H1 (cell line): ENCODE measurements at regions not wholly inside any gene's neighbourhood (a gene's known extent, or its start where the extent isn't known, plus 50 kb on each side); places are given as distances from the start of the nearest gene placed in this dataset.

Experiments
- CTCF ChIA-PET: fragments of 300-600 bp; sonication (Branson Sonifier 250); formaldehyde crosslinking; loops from one replicate; lab custom pipeline; 2021; ENCODE audit not compliant: partially characterized antibody; lab: Charles Lee
- POLR2A ChIA-PET: fragments of 300-600 bp; sonication (Branson Sonifier 250); formaldehyde crosslinking; loops from one replicate; lab custom pipeline; 2021; ENCODE audit warnings: inconsistent platforms; ENCODE audit not compliant: partially characterized antibody; lab: Charles Lee
- DNase-seq, 2 experiments: peaks; one replicate each; pipeline versions ENCODE4 v3.0.0 to v3.0.0-alpha.2; 2010 to 2022; ENCODE audit warnings: low spot score in 2 of 2, low read depth in 1 of 2, mixed read lengths in 1 of 2
- FAIRE-seq: peaks from 2 replicates; lab custom pipeline; 2011; peaks lifted over from hg19 to GRCh38; lab: Jason Lieb, UNC
- H2AFZ ChIP-seq: 2 replicates; pipeline ENCODE4 v1.8.1; 2012; ENCODE audit warnings: low read length, inconsistent platforms
- H2AK5ac ChIP-seq: 2 replicates; pipeline ENCODE4 v1.6.1; 2013; ENCODE audit warnings: low read depth, low read length
- H2BK120ac ChIP-seq: replicated peaks from 2 replicates; pipeline ENCODE3; 2013; ENCODE audit warnings: low read depth, low read length, inconsistent platforms
- H2BK12ac ChIP-seq: 2 replicates; pipeline ENCODE4 v1.6.1; 2013; ENCODE audit warnings: low read depth, low read length
- H2BK15ac ChIP-seq: 2 replicates; pipeline ENCODE4 v1.6.1; 2013; ENCODE audit warnings: low read length
- H2BK20ac ChIP-seq: 2 replicates; pipeline ENCODE4 v1.6.1; 2013; ENCODE audit warnings: low read length
- H2BK5ac ChIP-seq: 2 replicates; pipeline ENCODE4 v1.6.1; 2013; ENCODE audit warnings: low read depth, low read length
- H3K14ac ChIP-seq: 2 replicates; pipeline ENCODE4 v1.6.1; 2013; ENCODE audit warnings: inconsistent platforms; ENCODE audit not compliant: insufficient read length
- H3K18ac ChIP-seq: 2 replicates; pipeline ENCODE4 v1.6.1; 2013; ENCODE audit warnings: low read length; ENCODE audit errors: extremely low read depth
- H3K23ac ChIP-seq: 2 replicates; pipeline ENCODE4 v1.6.1; 2013; ENCODE audit warnings: inconsistent platforms; ENCODE audit not compliant: insufficient read length
- H3K23me2 ChIP-seq: 2 replicates; pipeline ENCODE4 v1.6.1; 2013; ENCODE audit warnings: low read depth, low read length
- H3K27ac ChIP-seq: 2 replicates; pipeline ENCODE4 v1.6.1; 2011; ENCODE audit warnings: low read depth, low read length, inconsistent platforms
- H3K27me3 ChIP-seq, 4 experiments: replicated peaks in 1 of 4; 1 replicate in 1 of 4; 2 replicates in 3 of 4; pipeline versions ENCODE4 v1.6.1 to v1.8.1; 2011 to 2013; ENCODE audit warnings: low read length in 3 of 4, mild to moderate bottlenecking in 3 of 4, inconsistent platforms in 2 of 4, mixed read lengths in 2 of 4, moderate library complexity in 1 of 4; ENCODE audit not compliant: control insufficient read depth in 3 of 4, insufficient read depth in 3 of 4; ENCODE audit errors: extremely low read depth in 1 of 4
- H3K36me3 ChIP-seq, 4 experiments: 2 replicates each; pipeline versions ENCODE4 v1.6.1 to v1.8.1; 2011 to 2013; ENCODE audit warnings: mild to moderate bottlenecking in 4 of 4, low read length in 3 of 4, moderate library complexity in 2 of 4, control low read depth in 1 of 4, inconsistent platforms in 1 of 4; ENCODE audit not compliant: insufficient read depth in 4 of 4, control insufficient read depth in 2 of 4
- H3K4ac ChIP-seq: replicated peaks from 2 replicates; pipeline ENCODE3; 2013; ENCODE audit warnings: low read length, low read depth, mixed read lengths, inconsistent platforms; ENCODE audit not compliant: insufficient read length
- H3K4me1 ChIP-seq, 4 experiments: replicated peaks in 1 of 4; 1 replicate in 1 of 4; 2 replicates in 3 of 4; pipeline versions ENCODE4 v1.6.1 to v1.8.1; 2011 to 2013; ENCODE audit warnings: low read length in 3 of 4, inconsistent platforms in 2 of 4, mixed read lengths in 1 of 4; ENCODE audit not compliant: insufficient read depth in 4 of 4, control insufficient read depth in 3 of 4
- H3K4me2 ChIP-seq, 2 experiments: 2 replicates each; pipeline versions ENCODE4 v1.6.1 to v1.8.1; 2011 to 2013; ENCODE audit warnings: low read depth in 2 of 2, low read length in 2 of 2, control low read depth in 1 of 2, inconsistent platforms in 1 of 2, mild to moderate bottlenecking in 1 of 2; ENCODE audit not compliant: insufficient read depth in 1 of 2
- H3K4me3 ChIP-seq, 4 experiments: fragments of 200-600, 300-600 bp in 1 of 4; sonication (generic), shearing (Covaris generic), sonication (Bioruptor Twin) in 1 of 4; 2 replicates each; pipeline versions ENCODE4 v1.5.1 to v1.8.1; 2011 to 2016; ENCODE audit warnings: low read length in 4 of 4, low read depth in 3 of 4, control low read depth in 2 of 4, inconsistent platforms in 2 of 4, mild to moderate bottlenecking in 2 of 4, mixed read lengths in 1 of 4, moderate library complexity in 1 of 4; ENCODE audit not compliant: insufficient read depth in 2 of 4; ENCODE audit errors: extremely low read depth in 1 of 4
- H3K56ac ChIP-seq: replicated peaks from 2 replicates; pipeline ENCODE3; 2013; ENCODE audit warnings: low read depth, mild to moderate bottlenecking, mixed read lengths, low read length, inconsistent platforms; ENCODE audit not compliant: insufficient read length
- H3K79me1 ChIP-seq: 2 replicates; pipeline ENCODE4 v1.6.1; 2013; ENCODE audit warnings: low read depth, low read length, control low read depth
- H3K79me2 ChIP-seq, 2 experiments: 2 replicates each; pipeline versions ENCODE4 v1.6.1 to v1.8.1; 2012 to 2013; ENCODE audit warnings: low read length in 2 of 2, mild to moderate bottlenecking in 2 of 2, inconsistent platforms in 1 of 2; ENCODE audit not compliant: insufficient read depth in 2 of 2, control insufficient read depth in 1 of 2
- H3K9ac ChIP-seq, 4 experiments: replicated peaks in 1 of 4; 1 replicate in 1 of 4; 2 replicates in 3 of 4; pipeline versions ENCODE4 v1.6.1 to v1.8.1; 2011 to 2013; ENCODE audit warnings: low read depth in 3 of 4, low read length in 3 of 4, control low read depth in 2 of 4, mild to moderate bottlenecking in 2 of 4, moderate library complexity in 2 of 4, inconsistent platforms in 1 of 4; ENCODE audit errors: extremely low read depth in 1 of 4
- H3K9me3 ChIP-seq, 2 experiments: 2 replicates each; pipeline versions ENCODE4 v1.6.1 to v1.8.1; 2012 to 2013; ENCODE audit warnings: mild to moderate bottlenecking in 2 of 2, moderate library complexity in 2 of 2, control low read depth in 1 of 2, inconsistent platforms in 1 of 2, low read depth in 1 of 2, low read length in 1 of 2, mixed read lengths in 1 of 2; ENCODE audit not compliant: insufficient read depth in 2 of 2
- H4K20me1 ChIP-seq, 2 experiments: replicated peaks in 1 of 2; 2 replicates each; pipeline versions ENCODE3 to v1.8.1; 2011 to 2013; ENCODE audit warnings: inconsistent platforms in 2 of 2, low read length in 2 of 2, mild to moderate bottlenecking in 1 of 2; ENCODE audit not compliant: insufficient read depth in 2 of 2, control insufficient read depth in 1 of 2
- H4K5ac ChIP-seq: 2 replicates; pipeline ENCODE4 v1.6.1; 2013; ENCODE audit warnings: low read length, low read depth, mixed read lengths, inconsistent platforms; ENCODE audit not compliant: insufficient read length
- H4K8ac ChIP-seq: 2 replicates; pipeline ENCODE4 v1.8.0; 2013; ENCODE audit warnings: mild to moderate bottlenecking, moderate library complexity, low read length, inconsistent platforms; ENCODE audit not compliant: insufficient read depth; ENCODE audit errors: extremely low read depth
- H4K91ac ChIP-seq: replicated peaks from 2 replicates; pipeline ENCODE3; 2013; ENCODE audit warnings: low read length, mixed read lengths, inconsistent platforms; ENCODE audit not compliant: insufficient read length
- E2F6 ChIP-seq: IDR thresholded peaks from 2 replicates; pipeline ENCODE4 v1.6.1; 2012; ENCODE audit warnings: inconsistent platforms
- NRF1 ChIP-seq: IDR thresholded peaks from 2 replicates; pipeline ENCODE4 v1.6.1; 2011; ENCODE audit warnings: mild to moderate bottlenecking, low read depth, low read length, improper control_type of control experiment
- RFX5 ChIP-seq: IDR thresholded peaks from 2 replicates; pipeline ENCODE4 v1.6.1; 2011; ENCODE audit warnings: low read depth, low read length, improper control_type of control experiment, borderline replicate concordance
- RXRA ChIP-seq: IDR thresholded peaks from 2 replicates; pipeline ENCODE4 v1.6.1; 2011; ENCODE audit warnings: low read depth, mild to moderate bottlenecking, low read length, moderate library complexity; ENCODE audit not compliant: insufficient read depth
- SIX5 ChIP-seq: IDR thresholded peaks from 2 replicates; pipeline ENCODE4 v1.6.1; 2011; ENCODE audit warnings: mild to moderate bottlenecking, low read depth, low read length
- SP2 ChIP-seq: IDR thresholded peaks from 2 replicates; pipeline ENCODE4 v1.6.1; 2012; ENCODE audit warnings: mild to moderate bottlenecking, low read length, inconsistent platforms
- TAF7 ChIP-seq: optimal IDR thresholded peaks from 2 replicates; pipeline ENCODE3; 2011; ENCODE audit warnings: low read depth, mild to moderate bottlenecking, inconsistent platforms, low read length, moderate library complexity, borderline replicate concordance
- WGBS, 2 experiments: shearing (Covaris generic) in 1 of 2; methylation state at CpG; one replicate each; pipeline versions ENCODE4 v1.1.6 to v1.1.7; 2013 to 2015; ENCODE audit warnings: low lambda C conversion rate in 2 of 2, mixed read lengths in 2 of 2, inconsistent platforms in 1 of 2, low coverage in 1 of 2, missing lambda C conversion rate in 1 of 2; ENCODE audit not compliant: insufficient replicate concordance in 2 of 2, insufficient coverage in 1 of 2, insufficient read length in 1 of 2; ENCODE audit errors: extremely low coverage in 1 of 2, missing lambda C conversion rate in 1 of 2; 5-methylcytosine and 5-hydroxymethylcytosine counted together

- peak in 1 of 2 experiments; percentile 74 for DNase-seq
- Histone ChIP-seq H3K14ac (no peak overlapping the region), H3K4ac (no peak overlapping the region), H2BK12ac (0 out of 2 replicates have a peak overlapping the region, but pooled peaks have one; percentile 39), H3K23ac (no peak overlapping the region), H3K23me2 (no peaks in the 10 kb centered on the region; the same call in 1 of the 2 replicates), H3K79me1 (no peaks in the 10 kb centered on the region), H3K27me3 (peaks cover 0 to 23% (median 8%) of the 10 kb centered on the region in 4 experiments; a peak in 5 of 7 replicates), H2AK5ac (no peak overlapping the region), H3K79me2 (no peaks in the 10 kb centered on the region), H3K56ac (peak overlapping the region; percentile 40), H2BK20ac (no peak overlapping the region), H4K91ac (no peak overlapping the region), H2BK15ac (no peak overlapping the region), H3K4me2 (peak overlapping the region; percentile 55 to 86), H2AFZ (peak overlapping the region; percentile 87), H3K18ac (0 out of 2 replicates have a peak overlapping the region, but pooled peaks have one; percentile 10), H4K20me1 (no peaks in the 10 kb centered on the region), H3K9me3 (no peaks in the 10 kb centered on the region), H4K8ac (peak overlapping the region; percentile 74), H4K5ac (no peak overlapping the region), H3K4me3 (peak overlapping the region; percentile 28 to 80 (median 60)), H3K4me1 (peaks cover 0 to 2% (median 0%) of the 10 kb centered on the region in 4 experiments; a peak in 2 of 7 replicates), H2BK120ac (no peak overlapping the region), H2BK5ac (no peak overlapping the region; the same call in 1 of the 2 replicates), H3K27ac (no peak overlapping the region), H3K9ac (0 out of 7 replicates have a peak overlapping the region, but pooled peaks of 1 of the 4 experiments have one; percentile 9), H3K36me3 (no peaks in the 10 kb centered on the region)
- ChIA-PET CTCF (interaction anchor here (0.6 to 1.6 kb wide), 5 partner anchors 10 to 344 kb away, joined by 3 to 5 read pairs (median 3); no protein-coding TSS in a partner anchor), POLR2A (interaction anchor here (0.6 to 3.2 kb wide), 6 partner anchors 8 to 95 kb away, joined by 3 to 9 read pairs (median 4); partner anchors contain the start of gene HMGA2)
- FAIRE-seq, result no peak
- WGBS, 2 experiments, result 5% methylated on average over 62 of the region's 66 CpGs; no CpG with 5 or more reads in 1 of the 2 experiments
- no peak for TF ChIP-seq RFX5
- no peak for TF ChIP-seq SIX5
- TF ChIP-seq E2F6, result peak; percentile 90
- no peak for TF ChIP-seq TAF7
- no peak for TF ChIP-seq NRF1
- no peak for TF ChIP-seq RXRA
- TF ChIP-seq SP2, result no peak
These were observed 95.2 kb upstream of the HMGA2 start for GRCh38 chr12:65728848-65729793.
